IMR-90 (cell line): ENCODE measurements at regions not wholly inside any gene's neighbourhood (a gene's known extent, or its start where the extent isn't known, plus 50 kb on each side); places are given as distances from the start of the nearest gene placed in this dataset.
A peak's percentile ranks its signal among the peaks of the same experiment; 100 is the strongest.

Experiments
- ATAC-seq: fragments of 200-7000 bp; cut with Tn5 transposase; 2 replicates; pipeline ENCODE4 v1.9.1; 2020; ENCODE audit warnings: low read depth, mild to moderate bottlenecking, moderate library complexity
- BruUV-seq: library from RNA; stranded (reverse); fragments of 400-500 nt; replicated peaks from 2 replicates; lab custom pipeline; 2021; lab: Mats Ljungman, UMichigan
- CTCF ChIA-PET: fragments of 300-600 bp; formaldehyde crosslinking; extraction: SDS; loops from one replicate; lab custom pipeline; 2021; ENCODE audit warnings: antibody characterized with exemption; lab: Yijun Ruan, JAX
- POLR2A ChIA-PET: fragments of 300-600 bp; sonication (Branson Sonifier 250); formaldehyde crosslinking; loops from one replicate; lab custom pipeline; 2022; ENCODE audit warnings: antibody characterized with exemption; ENCODE audit not compliant: unreplicated experiment; lab: Charles Lee
- DNase-seq: peaks from one replicate; pipeline ENCODE4 v3.0.0; 2013
- H2AFZ ChIP-seq: replicated peaks from 2 replicates; pipeline ENCODE3; 2013; ENCODE audit warnings: low read length, mild to moderate bottlenecking; ENCODE audit not compliant: poor library complexity
- H2AK5ac ChIP-seq: 2 replicates; pipeline ENCODE4 v1.6.1; 2013; ENCODE audit warnings: low read depth, low read length, inconsistent platforms
- H2AK9ac ChIP-seq: replicated peaks from 2 replicates; pipeline ENCODE3; 2013; ENCODE audit warnings: mild to moderate bottlenecking, low read depth, low read length, moderate library complexity; ENCODE audit not compliant: poor library complexity
- H2BK120ac ChIP-seq: 2 replicates; pipeline ENCODE4 v1.6.1; 2013; ENCODE audit warnings: low read depth, low read length, inconsistent platforms
- H2BK15ac ChIP-seq: 3 replicates; pipeline ENCODE4 v1.6.1; 2013; ENCODE audit warnings: low read depth, low read length, inconsistent platforms
- H2BK20ac ChIP-seq: 2 replicates; pipeline ENCODE4 v1.6.1; 2013; ENCODE audit warnings: low read depth, mild to moderate bottlenecking, inconsistent platforms, low read length, moderate library complexity
- H2BK5ac ChIP-seq: 2 replicates; pipeline ENCODE4 v1.6.1; 2013; ENCODE audit warnings: mild to moderate bottlenecking, low read depth, low read length, inconsistent platforms; ENCODE audit not compliant: poor library complexity, severe bottlenecking
- H3K14ac ChIP-seq: replicated peaks from 2 replicates; pipeline ENCODE4 v1.6.1; 2013; ENCODE audit warnings: low read depth, low read length, inconsistent platforms
- H3K18ac ChIP-seq: 2 replicates; pipeline ENCODE4 v1.6.1; 2013; ENCODE audit warnings: low read depth, low read length, control low read depth
- H3K23ac ChIP-seq: 2 replicates; pipeline ENCODE4 v1.6.1; 2013; ENCODE audit warnings: low read depth, low read length, inconsistent platforms
- H3K27ac ChIP-seq: 2 replicates; pipeline ENCODE4 v1.5.1; 2013; ENCODE audit warnings: mild to moderate bottlenecking, control low read depth, low read length; ENCODE audit not compliant: insufficient read depth
- H3K27me3 ChIP-seq: 2 replicates; pipeline ENCODE4 v1.6.1; 2013; ENCODE audit warnings: low read length; ENCODE audit not compliant: control insufficient read depth, insufficient read depth
- H3K36me3 ChIP-seq: 2 replicates; pipeline ENCODE4 v1.6.1; 2013; ENCODE audit warnings: low read length, mixed read lengths; ENCODE audit not compliant: control insufficient read depth, insufficient read depth
- H3K4ac ChIP-seq: 2 replicates; pipeline ENCODE4 v1.6.1; 2013; ENCODE audit warnings: low read depth, low read length, inconsistent platforms
- H3K4me1 ChIP-seq: 2 replicates; pipeline ENCODE4 v1.6.1; 2013; ENCODE audit warnings: low read length, mixed read lengths; ENCODE audit not compliant: control insufficient read depth, insufficient read depth
- H3K4me2 ChIP-seq: 2 replicates; pipeline ENCODE4 v1.6.1; 2013; ENCODE audit warnings: low read depth, mild to moderate bottlenecking, control low read depth, low read length, moderate library complexity
- H3K4me3 ChIP-seq: 2 replicates; pipeline ENCODE4 v1.5.1; 2013; ENCODE audit warnings: low read depth, mild to moderate bottlenecking, control low read depth, low read length, moderate library complexity; ENCODE audit not compliant: insufficient read depth
- H3K56ac ChIP-seq: 2 replicates; pipeline ENCODE4 v1.6.1; 2013; ENCODE audit warnings: low read length, inconsistent platforms; ENCODE audit not compliant: insufficient read depth; ENCODE audit errors: extremely low read depth
- H3K79me1 ChIP-seq, 2 experiments: 2 replicates each; pipeline ENCODE4 v1.6.1; 2013; ENCODE audit warnings: low read length in 2 of 2, inconsistent platforms in 1 of 2, low read depth in 1 of 2
- H3K9ac ChIP-seq: 2 replicates; pipeline ENCODE4 v1.6.1; 2013; ENCODE audit warnings: low read depth, low read length, control low read depth
- H3K9me1 ChIP-seq: 2 replicates; pipeline ENCODE4 v1.6.1; 2013; ENCODE audit warnings: low read length, inconsistent platforms; ENCODE audit not compliant: insufficient read depth
- H3K9me3 ChIP-seq: 2 replicates; pipeline ENCODE4 v1.6.1; 2013; ENCODE audit warnings: low read length; ENCODE audit not compliant: control insufficient read depth, insufficient read depth
- H4K20me1 ChIP-seq: 2 replicates; pipeline ENCODE4 v1.6.1; 2013; ENCODE audit warnings: low read length, inconsistent platforms; ENCODE audit not compliant: insufficient read depth
- H4K5ac ChIP-seq: 2 replicates; pipeline ENCODE4 v1.6.1; 2013; ENCODE audit warnings: mild to moderate bottlenecking, low read depth, low read length, control low read depth
- H4K8ac ChIP-seq, 2 experiments: 2 replicates each; pipeline ENCODE4 v1.6.1; 2013; ENCODE audit warnings: low read depth in 2 of 2, low read length in 2 of 2, control low read depth in 1 of 2, inconsistent platforms in 1 of 2
- H4K91ac ChIP-seq: 2 replicates; pipeline ENCODE4 v1.6.1; 2013; ENCODE audit warnings: low read depth, low read length, inconsistent platforms; ENCODE audit not compliant: insufficient read depth
- BHLHE40 ChIP-seq: fragments of 150-350 bp; IDR thresholded peaks from 2 replicates; pipeline ENCODE4 v1.6.1; 2016; ENCODE audit warnings: mild to moderate bottlenecking, low read depth, low read length
- CEBPB ChIP-seq: IDR thresholded peaks from 2 replicates; pipeline ENCODE4 v1.6.1; 2012; ENCODE audit warnings: low read depth, low read length, improper control_type of control experiment
- CHD1 ChIP-seq: IDR thresholded peaks from 2 replicates; pipeline ENCODE4 v1.6.1; 2012; ENCODE audit warnings: low read depth, low read length, improper control_type of control experiment
- FOS ChIP-seq: fragments of 150-350 bp; IDR thresholded peaks from 2 replicates; pipeline ENCODE4 v1.6.1; 2016; ENCODE audit warnings: low read depth, low read length
- MAFK ChIP-seq: IDR thresholded peaks from 2 replicates; pipeline ENCODE4 v1.6.1; 2012; ENCODE audit warnings: low read depth, low read length, improper control_type of control experiment
- MAZ ChIP-seq: IDR thresholded peaks from 2 replicates; pipeline ENCODE4 v1.6.1; 2012; ENCODE audit warnings: low read depth, mild to moderate bottlenecking, low read length, improper control_type of control experiment, moderate library complexity, borderline replicate concordance
- MXI1 ChIP-seq: IDR thresholded peaks from 2 replicates; pipeline ENCODE4 v1.6.1; 2012; ENCODE audit warnings: low read depth, mild to moderate bottlenecking, low read length, moderate library complexity, borderline replicate concordance
- NFE2L2 ChIP-seq: fragments of 150-350 bp; IDR thresholded peaks from 2 replicates; pipeline ENCODE4 v1.6.1; 2016; ENCODE audit warnings: low read depth, mild to moderate bottlenecking, low read length
- POLR2A ChIP-seq: IDR thresholded peaks from 2 replicates; pipeline ENCODE4 v1.6.1; 2012; ENCODE audit warnings: mild to moderate bottlenecking, low read depth, low read length
- RAD21 ChIP-seq: IDR thresholded peaks from 2 replicates; pipeline ENCODE4 v1.6.1; 2012; ENCODE audit warnings: low read length, improper control_type of control experiment
- RCOR1 ChIP-seq: IDR thresholded peaks from 2 replicates; pipeline ENCODE4 v1.6.1; 2012; ENCODE audit warnings: mild to moderate bottlenecking, low read length, improper control_type of control experiment; ENCODE audit not compliant: insufficient replicate concordance
- RFX5 ChIP-seq: IDR thresholded peaks from 2 replicates; pipeline ENCODE4 v1.8.0; 2012; ENCODE audit warnings: low read depth, mild to moderate bottlenecking, low read length, moderate library complexity
- SMC3 ChIP-seq: fragments of 150-350 bp; IDR thresholded peaks from 2 replicates; pipeline ENCODE4 v1.6.1; 2016; ENCODE audit warnings: low read depth, mild to moderate bottlenecking, antibody characterized with exemption, low read length, moderate library complexity
- WGBS, 2 experiments: methylation state at CpG; one replicate each; pipeline versions ENCODE4 v1.1.5 to v1.1.7; 2013; ENCODE audit warnings: missing lambda C conversion rate in 2 of 2; ENCODE audit not compliant: insufficient read length in 1 of 2; ENCODE audit errors: extremely low coverage in 2 of 2; 5-methylcytosine and 5-hydroxymethylcytosine counted together
- dilution Hi-C: fragments of 300-500 bp; cut with HindIII; formaldehyde crosslinking; loops from one replicate; pipeline ENCODE4 v1.14.3; 2018; ENCODE audit warnings: low sequenced_read_pairs; ENCODE audit not compliant: unreplicated experiment
- in situ Hi-C: fragments of 300-500 bp; cut with MboI; formaldehyde crosslinking; loops from 3 replicates; pipeline ENCODE4 v1.14.3; 2019; ENCODE audit warnings: low sequenced_read_pairs, inconsistent platforms, mixed read lengths
- intact Hi-C: fragments of 100-400 bp; cut with micrococcal nuclease; formaldehyde crosslinking; loops from 2 replicates; pipeline ENCODE4 v1.10.0; 2022
- TF ChIP-seq, protein P1 (sequence below): conservative IDR thresholded peaks from 2 replicates; pipeline ENCODE4 v1.5.1; 2012; ENCODE audit warnings: mild to moderate bottlenecking, low read depth, low read length, improper control_type of control experiment
- TF ChIP-seq, protein P2 (sequence below): fragments of 150-350 bp; IDR thresholded peaks from 2 replicates; pipeline ENCODE4 v1.6.1; 2016; ENCODE audit warnings: low read depth, mild to moderate bottlenecking, low read length, moderate library complexity, borderline replicate concordance
- TF ChIP-seq, protein P3 (sequence below): fragments of 150-350 bp; IDR thresholded peaks from 2 replicates; pipeline ENCODE4 v1.6.1; 2017; ENCODE audit warnings: mild to moderate bottlenecking, antibody characterized with exemption, low read length, low read depth

DNA sequence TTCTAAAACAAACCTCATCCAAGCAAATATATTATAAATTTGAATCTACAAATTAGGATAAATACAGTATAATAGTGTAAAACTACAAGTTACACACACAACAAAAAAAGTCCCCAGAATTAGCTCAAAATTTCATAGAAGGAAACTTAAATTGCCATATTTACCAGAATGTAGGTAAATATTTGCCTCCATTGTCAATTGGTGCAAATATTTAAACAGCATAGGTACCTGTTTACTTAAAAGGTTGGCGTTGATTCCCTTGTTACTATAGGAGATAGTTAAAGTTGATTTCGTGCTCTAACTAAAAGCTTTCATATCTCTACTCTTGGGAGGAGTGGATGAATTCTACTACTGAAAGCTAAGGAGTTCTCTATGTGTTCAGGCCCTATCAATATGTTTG, 111.6 kb upstream of the TENT5A start:
- POLR2A ChIA-PET: no interaction called here
- no peak for DNase-seq
- intact Hi-C loops: no loop called here

More for the DNA sequence above, 111.6 kb upstream of the TENT5A start:
- ATAC-seq: no peak
- peaks cover 3% of the 10 kb centered on the region for H3K4me1 ChIP-seq
- no TSS peak for BruUV-seq
- no peaks in the 10 kb centered on the region for H3K36me3 ChIP-seq
- TF ChIP-seq RAD21: no peak
- no peak for TF ChIP-seq FOS
- TF ChIP-seq CHD1: no peak
- TF ChIP-seq, protein P1, sequence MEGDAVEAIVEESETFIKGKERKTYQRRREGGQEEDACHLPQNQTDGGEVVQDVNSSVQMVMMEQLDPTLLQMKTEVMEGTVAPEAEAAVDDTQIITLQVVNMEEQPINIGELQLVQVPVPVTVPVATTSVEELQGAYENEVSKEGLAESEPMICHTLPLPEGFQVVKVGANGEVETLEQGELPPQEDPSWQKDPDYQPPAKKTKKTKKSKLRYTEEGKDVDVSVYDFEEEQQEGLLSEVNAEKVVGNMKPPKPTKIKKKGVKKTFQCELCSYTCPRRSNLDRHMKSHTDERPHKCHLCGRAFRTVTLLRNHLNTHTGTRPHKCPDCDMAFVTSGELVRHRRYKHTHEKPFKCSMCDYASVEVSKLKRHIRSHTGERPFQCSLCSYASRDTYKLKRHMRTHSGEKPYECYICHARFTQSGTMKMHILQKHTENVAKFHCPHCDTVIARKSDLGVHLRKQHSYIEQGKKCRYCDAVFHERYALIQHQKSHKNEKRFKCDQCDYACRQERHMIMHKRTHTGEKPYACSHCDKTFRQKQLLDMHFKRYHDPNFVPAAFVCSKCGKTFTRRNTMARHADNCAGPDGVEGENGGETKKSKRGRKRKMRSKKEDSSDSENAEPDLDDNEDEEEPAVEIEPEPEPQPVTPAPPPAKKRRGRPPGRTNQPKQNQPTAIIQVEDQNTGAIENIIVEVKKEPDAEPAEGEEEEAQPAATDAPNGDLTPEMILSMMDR: no peak
- no peak for TF ChIP-seq SMC3
- TF ChIP-seq RFX5: no peak
- no peak for TF ChIP-seq RCOR1
- TF ChIP-seq POLR2A: no peak
- no peak for TF ChIP-seq NFE2L2
- no peak for TF ChIP-seq MAFK
- TF ChIP-seq CEBPB: no peak
- TF ChIP-seq MXI1: no peak
- TF ChIP-seq, protein P2, sequence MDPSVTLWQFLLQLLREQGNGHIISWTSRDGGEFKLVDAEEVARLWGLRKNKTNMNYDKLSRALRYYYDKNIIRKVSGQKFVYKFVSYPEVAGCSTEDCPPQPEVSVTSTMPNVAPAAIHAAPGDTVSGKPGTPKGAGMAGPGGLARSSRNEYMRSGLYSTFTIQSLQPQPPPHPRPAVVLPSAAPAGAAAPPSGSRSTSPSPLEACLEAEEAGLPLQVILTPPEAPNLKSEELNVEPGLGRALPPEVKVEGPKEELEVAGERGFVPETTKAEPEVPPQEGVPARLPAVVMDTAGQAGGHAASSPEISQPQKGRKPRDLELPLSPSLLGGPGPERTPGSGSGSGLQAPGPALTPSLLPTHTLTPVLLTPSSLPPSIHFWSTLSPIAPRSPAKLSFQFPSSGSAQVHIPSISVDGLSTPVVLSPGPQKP: no peak
- TF ChIP-seq BHLHE40: no peak
- no peak for TF ChIP-seq MAZ
- TF ChIP-seq, protein P3, sequence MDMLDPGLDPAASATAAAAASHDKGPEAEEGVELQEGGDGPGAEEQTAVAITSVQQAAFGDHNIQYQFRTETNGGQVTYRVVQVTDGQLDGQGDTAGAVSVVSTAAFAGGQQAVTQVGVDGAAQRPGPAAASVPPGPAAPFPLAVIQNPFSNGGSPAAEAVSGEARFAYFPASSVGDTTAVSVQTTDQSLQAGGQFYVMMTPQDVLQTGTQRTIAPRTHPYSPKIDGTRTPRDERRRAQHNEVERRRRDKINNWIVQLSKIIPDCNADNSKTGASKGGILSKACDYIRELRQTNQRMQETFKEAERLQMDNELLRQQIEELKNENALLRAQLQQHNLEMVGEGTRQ: no peak
- WGBS, 2 experiments: no CpG with 5 or more reads among the region's 2 CpGs
- no peak overlapping the region for H3K56ac ChIP-seq
- H3K79me1 ChIP-seq: no peaks in the 10 kb centered on the region
- H3K27me3 ChIP-seq: no peaks in the 10 kb centered on the region
- no peak overlapping the region for H3K23ac ChIP-seq
- no peak overlapping the region for H3K4ac ChIP-seq
- H3K4me2 ChIP-seq: no peak overlapping the region
- H2AK5ac ChIP-seq: no peak overlapping the region
- H4K20me1 ChIP-seq: no peaks in the 10 kb centered on the region
- H4K91ac ChIP-seq: no peak overlapping the region
- no peak overlapping the region for H2BK20ac ChIP-seq
- no peaks in the 10 kb centered on the region for H3K9me3 ChIP-seq
- H2BK120ac ChIP-seq: 0 out of 2 replicates have a peak overlapping the region, but pooled peaks have one; percentile 23
- dilution Hi-C loops (no loop called here), in situ Hi-C loops (no loop called here)
- no peak overlapping the region for H2AK9ac ChIP-seq
- no peak overlapping the region for H3K4me3 ChIP-seq
- H3K18ac ChIP-seq: no peak overlapping the region
- no peak overlapping the region for H3K27ac ChIP-seq
- H2BK5ac ChIP-seq: no peak overlapping the region
- no peak overlapping the region for H3K14ac ChIP-seq
- no peak overlapping the region for H2AFZ ChIP-seq
- no peak overlapping the region for H2BK15ac ChIP-seq
- no peak overlapping the region for H4K5ac ChIP-seq
- H3K9me1 ChIP-seq: peaks cover 7% of the 10 kb centered on the region
- CTCF ChIA-PET: interaction anchor here (1.2 kb wide), 1 partner anchor 111 kb away, joined by 3 read pairs; no protein-coding TSS in a partner anchor
- no peak overlapping the region; a peak in 1 of 4 replicates for H4K8ac ChIP-seq
- H3K9ac ChIP-seq: no peak overlapping the region
